ENCODE measurements at regions not wholly inside any gene's neighbourhood (a gene's known extent, or its start where the extent isn't known, plus 50 kb on each side); places are given as distances from the start of the nearest gene placed in this dataset.

DNA sequence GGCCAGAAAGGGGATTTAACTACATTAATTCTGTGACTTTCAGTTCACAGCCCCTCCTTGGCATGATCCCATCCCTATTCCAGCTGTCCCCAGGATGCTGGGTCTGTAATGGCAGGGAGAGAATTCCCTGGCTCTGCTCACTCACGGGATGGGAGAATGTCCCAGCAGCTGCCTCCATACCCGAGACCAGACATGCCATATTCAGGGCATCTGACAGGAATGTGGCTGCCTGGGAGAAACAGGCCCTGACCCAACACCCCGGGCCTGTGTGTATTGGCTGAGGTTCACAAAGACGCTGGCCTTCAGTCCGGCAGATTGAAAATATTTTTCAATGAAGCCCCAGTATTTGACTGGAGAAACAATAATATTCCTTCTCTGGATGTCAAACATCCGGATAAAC lies 83.6 kb upstream of the SMAD3 start:
- TF ChIP-seq POLR2A (IDR thresholded peaks at IDR 0.05) (no peak), POLR2AphosphoS5 (IDR thresholded peaks at IDR 0.05) (no peak), EP300 (IDR thresholded peaks at IDR 0.05; ENCODE audit: low read depth) (no peak)
- TF ChIP-seq, protein P1, sequence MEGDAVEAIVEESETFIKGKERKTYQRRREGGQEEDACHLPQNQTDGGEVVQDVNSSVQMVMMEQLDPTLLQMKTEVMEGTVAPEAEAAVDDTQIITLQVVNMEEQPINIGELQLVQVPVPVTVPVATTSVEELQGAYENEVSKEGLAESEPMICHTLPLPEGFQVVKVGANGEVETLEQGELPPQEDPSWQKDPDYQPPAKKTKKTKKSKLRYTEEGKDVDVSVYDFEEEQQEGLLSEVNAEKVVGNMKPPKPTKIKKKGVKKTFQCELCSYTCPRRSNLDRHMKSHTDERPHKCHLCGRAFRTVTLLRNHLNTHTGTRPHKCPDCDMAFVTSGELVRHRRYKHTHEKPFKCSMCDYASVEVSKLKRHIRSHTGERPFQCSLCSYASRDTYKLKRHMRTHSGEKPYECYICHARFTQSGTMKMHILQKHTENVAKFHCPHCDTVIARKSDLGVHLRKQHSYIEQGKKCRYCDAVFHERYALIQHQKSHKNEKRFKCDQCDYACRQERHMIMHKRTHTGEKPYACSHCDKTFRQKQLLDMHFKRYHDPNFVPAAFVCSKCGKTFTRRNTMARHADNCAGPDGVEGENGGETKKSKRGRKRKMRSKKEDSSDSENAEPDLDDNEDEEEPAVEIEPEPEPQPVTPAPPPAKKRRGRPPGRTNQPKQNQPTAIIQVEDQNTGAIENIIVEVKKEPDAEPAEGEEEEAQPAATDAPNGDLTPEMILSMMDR (IDR thresholded peaks at IDR 0.05), result no peak

All from transverse colon (tissue), 4 donors.